LHCN-M2 (cell line): ENCODE measurements at regions not wholly inside any gene's neighbourhood (a gene's known extent, or its start where the extent isn't known, plus 50 kb on each side); places are given as distances from the start of the nearest gene placed in this dataset.

Source experiments
- DNase-seq: peaks from one replicate; pipeline ENCODE4 v3.0.0-alpha.2; 2012; ENCODE audit warnings: low read depth

GRCh38 chr10:30793093-30793492, 163.5 kb upstream of the LYZL2 start:
- DNase-seq: no peak

- DNase-seq: no peak
Observed at GRCh38 chr10:30792025-30792424, 162.5 kb upstream of the LYZL2 start.

- no peak for DNase-seq
Observed at GRCh38 chr10:30791197-30791611, 161.7 kb upstream of the LYZL2 start.

- DNase-seq: no peak
Observed at GRCh38 chr10:30789806-30790205, 160.3 kb upstream of the LYZL2 start.

GRCh38 chr10:30788307-30788706, 158.8 kb upstream of the LYZL2 start:
- peak; percentile 45 for DNase-seq

GRCh38 chr10:30786906-30787305, 157.4 kb upstream of the LYZL2 start:
- DNase-seq: no peak

GRCh38 chr10:30786131-30786530, 156.6 kb upstream of the LYZL2 start:
- DNase-seq: peak; percentile 89

GRCh38 chr10:30784897-30785605, 155.5 kb upstream of the LYZL2 start:
- peak; percentile 90 for DNase-seq

GRCh38 chr10:30784524-30784896, 155.0 kb upstream of the LYZL2 start:
- peak; percentile 55 for DNase-seq

GRCh38 chr10:30783939-30784501, 154.5 kb upstream of the LYZL2 start:
- peak; percentile 92 for DNase-seq

- DNase-seq: peak; percentile 56
Observed at GRCh38 chr10:30782537-30783461, 153.2 kb upstream of the LYZL2 start.

GRCh38 chr10:30782157-30782536, 152.6 kb upstream of the LYZL2 start:
- no peak for DNase-seq

GRCh38 chr10:30781670-30782121, 152.1 kb upstream of the LYZL2 start:
- DNase-seq: no peak

- DNase-seq: no peak
Observed at GRCh38 chr10:30778769-30779168, 149.2 kb upstream of the LYZL2 start.

GRCh38 chr10:30775779-30776591, 146.4 kb upstream of the LYZL2 start:
- peak; percentile 93 for DNase-seq

- no peak for DNase-seq
Observed at GRCh38 chr10:30774261-30774660, 144.7 kb upstream of the LYZL2 start.

GRCh38 chr10:30773501-30773900, 143.9 kb upstream of the LYZL2 start:
- no peak for DNase-seq

GRCh38 chr10:30770816-30771215, 141.3 kb upstream of the LYZL2 start:
- no peak for DNase-seq

GRCh38 chr10:30770229-30770628, 140.7 kb upstream of the LYZL2 start:
- no peak for DNase-seq

- no peak for DNase-seq
Observed at GRCh38 chr10:30769361-30769760, 139.8 kb upstream of the LYZL2 start.

- DNase-seq: no peak
Observed at GRCh38 chr10:30765616-30766015, 136.1 kb upstream of the LYZL2 start.
